K562 (cell line): ENCODE measurements at regions not wholly inside any gene's neighbourhood (a gene's known extent, or its start where the extent isn't known, plus 50 kb on each side); places are given as distances from the start of the nearest gene placed in this dataset.

Source experiments
- ATAC-seq: fragments of 200-7000 bp; cut with Tn5 transposase; 3 replicates; pipeline ENCODE4 v1.9.1; 2020; ENCODE audit warnings: moderate library complexity
- BruUV-seq: library from RNA; stranded (reverse); fragments of 400-500 nt; replicated peaks from 2 replicates; lab custom pipeline; 2021; lab: Mats Ljungman, UMichigan
- CTCF ChIA-PET: fragments of 300-600 bp; formaldehyde crosslinking; extraction: SDS; loops from one replicate; lab custom pipeline; 2021; ENCODE audit warnings: low intra/inter-chr PET ratio; lab: Yijun Ruan, JAX
- POLR2A ChIA-PET: fragments of 300-600, 350-650 bp; sonication (Branson Sonifier 250); formaldehyde crosslinking; extraction: SDS; loops from one replicate; lab custom pipeline; 2021; ENCODE audit warnings: antibody characterized with exemption, inconsistent platforms; lab: Yijun Ruan, JAX
- DNase-seq, 4 experiments: peaks; one replicate each; pipeline versions ENCODE4 v3.0.0 to v3.0.0-alpha.2; 2011 to 2018; ENCODE audit warnings: low spot score in 3 of 4, mixed read lengths in 3 of 4; ENCODE audit errors: extremely low read depth in 1 of 4
- FAIRE-seq: peaks from 2 replicates; lab custom pipeline; 2011; peaks lifted over from hg19 to GRCh38; lab: Jason Lieb, UNC
- H2AFZ ChIP-seq: 2 replicates; pipeline ENCODE4 v1.6.0; 2011; ENCODE audit warnings: low read depth, low read length, control low read depth, inconsistent platforms
- H3K27ac ChIP-seq: fragments of 200-600 bp; 3 replicates; pipeline ENCODE4 v1.8.0; 2011; ENCODE audit warnings: low read depth, mild to moderate bottlenecking, control low read depth, inconsistent platforms, low read length, moderate library complexity, mixed read lengths; ENCODE audit errors: extremely low read depth
- H3K27me3 ChIP-seq, 2 experiments: fragments of 300-600 bp in 1 of 2; 2 replicates in 1 of 2; 3 replicates in 1 of 2; pipeline versions ENCODE4 v1.6.0 to v1.8.0; 2011; ENCODE audit warnings: inconsistent platforms in 2 of 2, low read length in 2 of 2, mild to moderate bottlenecking in 1 of 2, mixed read lengths in 1 of 2, moderate library complexity in 1 of 2; ENCODE audit not compliant: control insufficient read depth in 2 of 2, insufficient read depth in 2 of 2
- H3K36me3 ChIP-seq: fragments of 300-600 bp; 3 replicates; pipeline ENCODE4 v1.8.0; 2011; ENCODE audit warnings: mild to moderate bottlenecking, low read length, inconsistent platforms; ENCODE audit not compliant: control insufficient read depth, insufficient read depth
- H3K4me1 ChIP-seq, 2 experiments: fragments of 200-600 bp in 1 of 2; replicated peaks in 1 of 2; 2 replicates in 1 of 2; 3 replicates in 1 of 2; pipeline versions ENCODE4 v1.5.1 to v1.8.0; 2011; ENCODE audit warnings: inconsistent platforms in 2 of 2, low read length in 2 of 2, mild to moderate bottlenecking in 1 of 2, mixed read lengths in 1 of 2, moderate library complexity in 1 of 2; ENCODE audit not compliant: control insufficient read depth in 2 of 2, insufficient read depth in 2 of 2
- H3K4me2 ChIP-seq: 2 replicates; pipeline ENCODE4 v1.6.1; 2011; ENCODE audit warnings: low read length, control low read depth, inconsistent platforms, mixed read lengths; ENCODE audit not compliant: insufficient read depth
- H3K4me3 ChIP-seq: fragments of 200-600 bp; sonication (generic), shearing (Covaris generic); 2 replicates; pipeline ENCODE4 v1.5.1; 2016; ENCODE audit warnings: control low read depth, inconsistent platforms
- H3K79me2 ChIP-seq: fragments of 200-600 bp; 3 replicates; pipeline ENCODE4 v1.8.0; 2011; ENCODE audit warnings: low read length, inconsistent platforms; ENCODE audit not compliant: control insufficient read depth, insufficient read depth
- H3K9ac ChIP-seq, 2 experiments: 2 replicates each; pipeline versions ENCODE4 v1.6.0 to v1.6.1; 2011; ENCODE audit warnings: low read depth in 2 of 2, low read length in 2 of 2, control low read depth in 1 of 2, inconsistent platforms in 1 of 2, mild to moderate bottlenecking in 1 of 2, mixed read lengths in 1 of 2; ENCODE audit not compliant: insufficient read depth in 1 of 2
- H3K9me1 ChIP-seq: one replicate; pipeline ENCODE4 v1.6.0; 2011; ENCODE audit warnings: inconsistent platforms, mild to moderate bottlenecking, low read length, moderate library complexity; ENCODE audit not compliant: control insufficient read depth, insufficient read depth
- H3K9me3 ChIP-seq: replicated peaks from 2 replicates; pipeline ENCODE4 v1.5.1; 2011; ENCODE audit warnings: low read depth, low read length, inconsistent platforms; ENCODE audit not compliant: control insufficient read depth, insufficient read depth
- H4K20me1 ChIP-seq: replicated peaks from 2 replicates; pipeline ENCODE4 v1.6.1; 2011; ENCODE audit warnings: low read length, inconsistent platforms, mixed read lengths; ENCODE audit not compliant: control insufficient read depth, insufficient read depth
- ETS1 ChIP-seq: conservative IDR thresholded peaks from 2 replicates; pipeline ENCODE4 v1.6.1; 2011; ENCODE audit warnings: low read depth, mild to moderate bottlenecking, low read length; ENCODE audit not compliant: control insufficient read depth
- KLF16 ChIP-seq: IDR thresholded peaks from 2 replicates; pipeline ENCODE4 v1.6.1; 2016; ENCODE audit warnings: antibody characterized with exemption
- NUFIP1 ChIP-seq: fragments of 450-650 bp; IDR thresholded peaks from 2 replicates; pipeline ENCODE4 v1.6.1; 2018; ENCODE audit not compliant: partially characterized antibody
- RB1 ChIP-seq: fragments of 450-650 bp; IDR thresholded peaks from 2 replicates; pipeline ENCODE4 v1.6.1; 2017; ENCODE audit warnings: low read depth, mild to moderate bottlenecking
- THAP7 ChIP-seq: fragments of 250-450 bp; sonication (Bioruptor Pico); IDR thresholded peaks from 2 replicates; pipeline ENCODE4 v1.5.0; 2021
- whole genome bisulfite sequencing: fragments of 100-300 bp; shearing (Covaris generic); methylation state at CpG from one replicate; pipeline ENCODE4 v1.1.6; 2016; ENCODE audit warnings: low coverage, mixed read lengths; ENCODE audit not compliant: insufficient coverage; ENCODE audit errors: missing lambda C conversion rate; 5-methylcytosine and 5-hydroxymethylcytosine counted together
- in situ Hi-C: fragments of 300-500 bp; cut with MboI; formaldehyde crosslinking; loops from 4 replicates; pipeline ENCODE4 v1.15.0; 2018; ENCODE audit warnings: inconsistent platforms, mixed read lengths
- intact Hi-C: fragments of 100-400 bp; cut with micrococcal nuclease; formaldehyde crosslinking; loops from 2 replicates; pipeline ENCODE4 v1.14.2; 2022
- TF ChIP-seq, protein P1 (sequence below): IDR thresholded peaks from 2 replicates; pipeline ENCODE4 v1.6.1; 2016; ENCODE audit warnings: missing genetic modification characterization, missing compliant biosample characterization

DNA sequence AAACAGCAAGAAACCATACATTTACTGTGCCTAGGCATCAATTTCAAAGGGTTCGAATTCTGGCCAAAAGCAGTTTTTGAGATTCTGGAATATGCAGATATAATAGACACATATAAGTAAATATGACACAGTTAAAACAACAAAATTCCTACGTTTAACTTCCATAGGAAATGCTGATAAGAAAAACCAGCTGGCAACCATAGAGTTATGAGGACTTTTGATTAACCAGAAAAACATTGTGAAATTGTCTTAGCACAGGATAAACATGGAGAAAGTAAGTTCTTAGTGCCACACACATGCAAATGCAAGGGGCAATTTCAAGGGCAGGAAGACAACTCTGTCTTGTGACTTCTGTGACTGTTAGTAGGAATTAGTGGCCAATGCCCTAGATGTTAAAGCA is 702.1 kb downstream of the TNS3 start:
- ChIA-PET CTCF (no interaction called here), POLR2A (no interaction called here)
- BruUV-seq = no TSS peak
- FAIRE-seq (no peak), DNase-seq (no peak), ATAC-seq (no peak)
- H3K9me1 ChIP-seq = no peaks in the 10 kb centered on the region
- TF ChIP-seq THAP7 (CRISPR knock-in tag) (no peak), ETS1 (no peak), KLF16 (no peak), RB1 (no peak), NUFIP1 (no peak)
- TF ChIP-seq, protein P1, sequence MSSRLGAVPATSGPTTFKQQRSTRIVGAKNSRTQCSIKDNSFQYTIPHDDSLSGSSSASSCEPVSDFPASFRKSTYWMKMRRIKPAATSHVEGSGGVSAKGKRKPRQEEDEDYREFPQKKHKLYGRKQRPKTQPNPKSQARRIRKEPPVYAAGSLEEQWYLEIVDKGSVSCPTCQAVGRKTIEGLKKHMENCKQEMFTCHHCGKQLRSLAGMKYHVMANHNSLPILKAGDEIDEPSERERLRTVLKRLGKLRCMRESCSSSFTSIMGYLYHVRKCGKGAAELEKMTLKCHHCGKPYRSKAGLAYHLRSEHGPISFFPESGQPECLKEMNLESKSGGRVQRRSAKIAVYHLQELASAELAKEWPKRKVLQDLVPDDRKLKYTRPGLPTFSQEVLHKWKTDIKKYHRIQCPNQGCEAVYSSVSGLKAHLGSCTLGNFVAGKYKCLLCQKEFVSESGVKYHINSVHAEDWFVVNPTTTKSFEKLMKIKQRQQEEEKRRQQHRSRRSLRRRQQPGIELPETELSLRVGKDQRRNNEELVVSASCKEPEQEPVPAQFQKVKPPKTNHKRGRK (tag) = no peak
- no peaks in the 10 kb centered on the region for H3K4me1 ChIP-seq
- H3K4me3 ChIP-seq = no peak overlapping the region
- no peaks in the 10 kb centered on the region for H4K20me1 ChIP-seq
- no peak overlapping the region for H3K4me2 ChIP-seq
- in situ Hi-C loops (no loop called here), intact Hi-C loops (no loop called here)
- H3K27me3 ChIP-seq = no peaks in the 10 kb centered on the region
- WGBS = 0% methylated on average over 2 of the region's 2 CpGs
- H3K9me3 ChIP-seq = no peaks in the 10 kb centered on the region
- H3K36me3 ChIP-seq = no peaks in the 10 kb centered on the region
- H3K79me2 ChIP-seq = no peaks in the 10 kb centered on the region
- H3K27ac ChIP-seq = no peak overlapping the region
- no peak overlapping the region for H3K9ac ChIP-seq
- H2AFZ ChIP-seq = no peak overlapping the region
